ENCODE measurements at regions not wholly inside any gene's neighbourhood (a gene's known extent, or its start where the extent isn't known, plus 50 kb on each side); places are given as distances from the start of the nearest gene placed in this dataset.

GRCh38 chr4:24642981-24643547 is 58.7 kb upstream of the DHX15 start:
- Mint-ChIP-seq H3K27ac (ENCODE audit: low read depth, unreplicated experiment) (peak overlapping the region; percentile 75), H3K4me3 (ENCODE audit: unreplicated experiment) (no peak overlapping the region), H3K9me3 (ENCODE audit: unreplicated experiment) (no peaks in the 10 kb centered on the region), H3K4me1 (ENCODE audit: insufficient read depth, unreplicated experiment) (peaks cover 18% of the 10 kb centered on the region), H3K36me3 (ENCODE audit: insufficient read depth, unreplicated experiment) (no peaks in the 10 kb centered on the region), H3K27me3 (ENCODE audit: insufficient read depth, unreplicated experiment) (no peaks in the 10 kb centered on the region)
- intact Hi-C loops (cut with micrococcal nuclease): no loop called here
- peak; percentile 53 for DNase-seq (ENCODE audit: unreplicated experiment)
- ChIA-PET CTCF (interaction anchor here (0.7 kb wide), 1 partner anchor 86 kb away, joined by 3 read pairs; no protein-coding TSS in a partner anchor), POLR2A (interaction anchor here (0.6 to 1.3 kb wide), 4 partner anchors 18 to 110 kb away, joined by 3 to 7 read pairs (median 4); partner anchors contain the start of gene DHX15)
- TF ChIP-seq CTCF (IDR thresholded peaks at IDR 0.05; ENCODE audit: unreplicated experiment): no peak
- no TSS peak for BruUV-seq (replicated peaks)

GRCh38 chr4:24643774-24644520 is 59.6 kb upstream of the DHX15 start:
- CTCF ChIA-PET: interaction anchor here (0.6 kb wide), 1 partner anchor 161 kb away, joined by 3 read pairs; no protein-coding TSS in a partner anchor
- H3K36me3 Mint-ChIP-seq (ENCODE audit: insufficient read depth, unreplicated experiment): no peaks in the 10 kb centered on the region
- H3K9me3 Mint-ChIP-seq (ENCODE audit: unreplicated experiment): no peaks in the 10 kb centered on the region
- BruUV-seq (replicated peaks): no TSS peak
- POLR2A ChIA-PET: interaction anchor here (0.6 to 1.1 kb wide), 2 partner anchors 24 to 111 kb away, joined by 3 to 4 read pairs; no protein-coding TSS in a partner anchor
- peak; percentile 71 for DNase-seq (ENCODE audit: unreplicated experiment)
- H3K27ac Mint-ChIP-seq (ENCODE audit: low read depth, unreplicated experiment): peak overlapping the region; percentile 75
- H3K4me1 Mint-ChIP-seq (ENCODE audit: insufficient read depth, unreplicated experiment): peaks cover 18% of the 10 kb centered on the region
- no peak for TF ChIP-seq CTCF (IDR thresholded peaks at IDR 0.05; ENCODE audit: unreplicated experiment)
- no peak overlapping the region for H3K4me3 Mint-ChIP-seq (ENCODE audit: unreplicated experiment)
- intact Hi-C loops (cut with micrococcal nuclease): no loop called here
- no peaks in the 10 kb centered on the region for H3K27me3 Mint-ChIP-seq (ENCODE audit: insufficient read depth, unreplicated experiment)

- peak overlapping the region; percentile 19 for H3K4me3 Mint-ChIP-seq (ENCODE audit: unreplicated experiment)
- peak; percentile 28 for DNase-seq (ENCODE audit: unreplicated experiment)
- POLR2A ChIA-PET: no interaction called here
- CTCF ChIA-PET: interaction anchor here (1.1 kb wide), 1 partner anchor 10 kb away, joined by 3 read pairs; no protein-coding TSS in a partner anchor
- no TSS peak for BruUV-seq (replicated peaks)
- H3K27me3 Mint-ChIP-seq (ENCODE audit: insufficient read depth, unreplicated experiment): no peaks in the 10 kb centered on the region
- no peak overlapping the region for H3K27ac Mint-ChIP-seq (ENCODE audit: low read depth, unreplicated experiment)
- H3K36me3 Mint-ChIP-seq (ENCODE audit: insufficient read depth, unreplicated experiment): no peaks in the 10 kb centered on the region
- H3K9me3 Mint-ChIP-seq (ENCODE audit: unreplicated experiment): no peaks in the 10 kb centered on the region
- intact Hi-C loops (cut with micrococcal nuclease): no loop called here
- H3K4me1 Mint-ChIP-seq (ENCODE audit: insufficient read depth, unreplicated experiment): peaks cover 18% of the 10 kb centered on the region
- no peak for TF ChIP-seq CTCF (IDR thresholded peaks at IDR 0.05; ENCODE audit: unreplicated experiment)
Observed at GRCh38 chr4:24644983-24645764, 60.8 kb upstream of the DHX15 start.
